HG03378 (cell line): ENCODE measurements at regions not wholly inside any gene's neighbourhood (a gene's known extent, or its start where the extent isn't known, plus 50 kb on each side); places are given as distances from the start of the nearest gene placed in this dataset.

ENCODE experiments used
- ATAC-seq: cut with Tn5 transposase; IDR thresholded peaks from one replicate; pipeline ENCODE4 v1.9.1; 2021; ENCODE audit warnings: mild to moderate bottlenecking, moderate library complexity; ENCODE audit not compliant: unreplicated experiment

GRCh38 chr10:3229815-3230214 lies 57.2 kb upstream of the PITRM1 start:
- no peak for ATAC-seq

GRCh38 chr10:3228629-3228945 lies 56.0 kb upstream of the PITRM1 start:
- ATAC-seq, result no peak

- ATAC-seq, result no peak
Observed at GRCh38 chr10:3226960-3227744, 54.6 kb upstream of the PITRM1 start.

- ATAC-seq, result no peak
Observed at GRCh38 chr10:3225561-3225960, 53.0 kb upstream of the PITRM1 start.

- ATAC-seq, result no peak
Observed at GRCh38 chr10:3224241-3224640, 51.7 kb upstream of the PITRM1 start.

- no peak for ATAC-seq
Observed at GRCh38 chr10:3222626-3223025, 50.0 kb upstream of the PITRM1 start.
